Ascending aorta (tissue), 2 donors: ENCODE measurements at regions not wholly inside any gene's neighbourhood (a gene's known extent, or its start where the extent isn't known, plus 50 kb on each side); places are given as distances from the start of the nearest gene placed in this dataset.

Source experiments
- DNase-seq, 2 donors: peaks; one replicate each; pipeline ENCODE4 v3.0.0-alpha.2; 2019; ENCODE audit warnings: low spot score in 2 of 2
- H3K27ac ChIP-seq, 2 donors: fragments of 200-600 bp; sonication (generic); one replicate each; pipeline ENCODE4 v1.5.1; 2016 to 2017; ENCODE audit warnings: mild to moderate bottlenecking in 1 of 2
- H3K27me3 ChIP-seq: fragments of 200-600 bp; sonication (generic); one replicate; pipeline ENCODE4 v1.5.1; 2017
- H3K36me3 ChIP-seq, 2 donors: fragments of 200-600 bp; sonication (generic); one replicate each; pipeline ENCODE4 v1.5.1; 2016
- H3K4me1 ChIP-seq, 2 donors: fragments of 200-600 bp; sonication (generic); one replicate each; pipeline ENCODE4 v1.5.1; 2016 to 2017; ENCODE audit warnings: mild to moderate bottlenecking in 1 of 2
- H3K4me3 ChIP-seq, 2 donors: fragments of 200-600 bp; sonication (generic); one replicate each; pipeline ENCODE4 v1.5.1; 2016 to 2017; ENCODE audit warnings: mild to moderate bottlenecking in 1 of 2
- H3K9me3 ChIP-seq, 2 donors: fragments of 200-600 bp; sonication (generic); one replicate each; pipeline ENCODE4 v1.5.1; 2016
- CTCF ChIP-seq, 3 experiments: fragments of 200-600 bp in 2 of 3; fragments of 450-650 bp in 1 of 3; sonication (generic) in 2 of 3; IDR thresholded peaks; one replicate each; pipeline ENCODE4 v1.5.1; 2016 to 2019; ENCODE audit warnings: antibody characterized with exemption in 3 of 3, mild to moderate bottlenecking in 1 of 3, moderate library complexity in 1 of 3
- intact Hi-C: fragments of 100-400 bp; cut with DNase I; formaldehyde crosslinking; loops from one replicate; pipeline ENCODE4 v1.15.1; 2023

GRCh38 chr6:4364172-4364571 is 228.8 kb upstream of the ECI2 start:
- Histone ChIP-seq H3K27ac (no peak overlapping the region), H3K4me1 (peaks cover 2 to 3% of the 10 kb centered on the region in 2 donors), H3K27me3 (no peaks in the 10 kb centered on the region), H3K4me3 (no peak overlapping the region), H3K9me3 (no peaks in the 10 kb centered on the region), H3K36me3 (no peaks in the 10 kb centered on the region)
- DNase-seq, result no peak
- TF ChIP-seq CTCF (IDR thresholded peaks at IDR 0.05), result no peak
- intact Hi-C loops, result no loop called here

- intact Hi-C loops, result no loop called here
- H3K4me1 ChIP-seq, result peaks cover 5 to 6% of the 10 kb centered on the region in 2 donors
- H3K9me3 ChIP-seq, result no peaks in the 10 kb centered on the region
- DNase-seq, result no peak
- H3K36me3 ChIP-seq, result no peaks in the 10 kb centered on the region
- H3K27ac ChIP-seq, result no peak overlapping the region
- no peak overlapping the region for H3K4me3 ChIP-seq
- H3K27me3 ChIP-seq, result no peaks in the 10 kb centered on the region
- no peak for TF ChIP-seq CTCF (IDR thresholded peaks at IDR 0.05)
These were observed 228.3 kb upstream of the ECI2 start for GRCh38 chr6:4363656-4364055.

- no peaks in the 10 kb centered on the region for H3K36me3 ChIP-seq
- no peak for TF ChIP-seq CTCF (IDR thresholded peaks at IDR 0.05)
- no peak overlapping the region for H3K4me3 ChIP-seq
- no peaks in the 10 kb centered on the region for H3K27me3 ChIP-seq
- H3K9me3 ChIP-seq, result no peaks in the 10 kb centered on the region
- no peak overlapping the region for H3K27ac ChIP-seq
- H3K4me1 ChIP-seq, result peaks cover 5 to 10% of the 10 kb centered on the region in 2 donors
- intact Hi-C loops, result no loop called here
- DNase-seq, result no peak
These were observed 227.0 kb upstream of the ECI2 start for GRCh38 chr6:4362326-4362725.

- peaks cover 5 to 10% of the 10 kb centered on the region in 2 donors for H3K4me1 ChIP-seq
- no peak overlapping the region for H3K4me3 ChIP-seq
- H3K27me3 ChIP-seq, result no peaks in the 10 kb centered on the region
- no peaks in the 10 kb centered on the region for H3K9me3 ChIP-seq
- no peak overlapping the region for H3K27ac ChIP-seq
- intact Hi-C loops, result no loop called here
- no peaks in the 10 kb centered on the region for H3K36me3 ChIP-seq
- TF ChIP-seq CTCF (IDR thresholded peaks at IDR 0.05), result no peak
- no peak for DNase-seq
These were observed 225.5 kb upstream of the ECI2 start for GRCh38 chr6:4360920-4361319.

- Histone ChIP-seq H3K27ac (peak overlapping the region; percentile 96 to 98), H3K36me3 (no peaks in the 10 kb centered on the region), H3K4me3 (peak overlapping the region; percentile 35 to 39), H3K27me3 (no peaks in the 10 kb centered on the region), H3K9me3 (no peaks in the 10 kb centered on the region), H3K4me1 (peaks cover 5 to 10% of the 10 kb centered on the region in 2 donors)
- no peak for DNase-seq
- no peak for TF ChIP-seq CTCF (IDR thresholded peaks at IDR 0.05)
- intact Hi-C loops, result loop anchor here (2.0 to 10.0 kb wide), 4 partner anchors 42 to 646 kb away; partner anchors contain the start of genes ECI2 and RPP40
These were observed 223.8 kb upstream of the ECI2 start for GRCh38 chr6:4359108-4359730.
